NCI-H82 treated with DMSO at 0.1 percent for 48 hours (cell line): ENCODE measurements at regions not wholly inside any gene's neighbourhood (a gene's known extent, or its start where the extent isn't known, plus 50 kb on each side); places are given as distances from the start of the nearest gene placed in this dataset.
A peak's percentile ranks its signal among the peaks of the same experiment; 100 is the strongest.

ENCODE experiments used
- DNase-seq: peaks from one replicate; lab custom pipeline; 2025; ENCODE audit not compliant: unreplicated experiment; lab: John Stamatoyannopoulos, UW

DNA sequence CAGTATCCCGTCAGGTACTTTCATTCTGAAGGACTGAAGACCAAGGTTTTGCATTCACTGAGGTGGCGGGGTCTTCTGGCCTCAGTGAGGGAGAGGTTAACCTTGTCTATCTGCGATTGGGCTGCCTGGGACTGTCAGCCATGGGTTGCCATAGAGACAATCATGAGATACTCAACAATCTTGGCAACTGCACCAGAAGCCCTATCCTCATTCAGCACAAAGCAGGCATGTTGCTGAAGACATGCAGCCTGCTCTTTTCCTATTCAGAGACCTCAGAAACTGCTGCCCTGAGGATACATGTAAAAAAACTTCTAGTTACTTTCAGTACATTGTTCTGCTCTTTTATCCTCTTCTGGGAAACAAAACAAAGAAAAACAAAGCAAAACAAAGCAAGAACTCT lies 146.3 kb upstream of the PIRT start:
- no peak for DNase-seq

DNA sequence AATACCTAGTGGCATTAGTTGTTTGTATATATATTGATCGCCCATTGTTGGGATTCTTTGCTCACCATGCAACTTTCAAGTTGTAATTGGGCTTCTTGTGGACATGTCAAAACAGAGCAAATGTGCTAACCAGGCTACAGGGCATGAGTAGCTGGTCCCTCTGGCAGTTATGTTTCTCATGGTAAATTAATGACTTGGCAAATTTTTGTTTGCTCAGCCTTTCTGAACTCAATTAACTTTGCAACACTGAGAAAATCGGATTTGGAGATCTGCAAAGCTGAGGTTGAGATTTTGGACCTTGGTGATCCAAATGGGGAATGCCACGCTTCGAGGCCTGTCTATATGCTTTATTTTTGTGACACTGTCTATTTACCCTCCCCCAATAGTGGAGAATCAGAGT lies 138.5 kb upstream of the PIRT start:
- DNase-seq, result no peak

GRCh38 chr17:10968007-10968406 lies 130.1 kb upstream of the PIRT start:
- no peak for DNase-seq

DNA sequence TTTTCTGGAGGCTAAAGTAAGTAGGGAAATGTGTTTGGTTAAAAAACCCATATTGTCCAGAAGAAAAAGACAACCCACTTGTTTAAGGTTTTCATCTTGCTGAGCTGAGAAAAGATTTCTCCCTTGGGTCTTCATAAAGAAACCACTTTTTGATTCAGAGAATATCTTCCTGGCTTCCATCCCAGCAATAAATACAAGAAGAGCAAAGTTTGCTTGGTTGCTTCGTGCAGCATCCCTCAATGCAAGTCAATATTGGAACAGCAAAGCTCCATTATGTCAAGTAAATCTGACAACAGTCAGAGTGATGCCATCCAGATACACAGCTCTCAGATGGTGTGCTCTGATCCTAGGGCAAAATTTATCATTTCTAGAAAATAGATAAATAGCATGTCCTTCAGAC lies 118.9 kb upstream of the PIRT start:
- no peak for DNase-seq

DNA sequence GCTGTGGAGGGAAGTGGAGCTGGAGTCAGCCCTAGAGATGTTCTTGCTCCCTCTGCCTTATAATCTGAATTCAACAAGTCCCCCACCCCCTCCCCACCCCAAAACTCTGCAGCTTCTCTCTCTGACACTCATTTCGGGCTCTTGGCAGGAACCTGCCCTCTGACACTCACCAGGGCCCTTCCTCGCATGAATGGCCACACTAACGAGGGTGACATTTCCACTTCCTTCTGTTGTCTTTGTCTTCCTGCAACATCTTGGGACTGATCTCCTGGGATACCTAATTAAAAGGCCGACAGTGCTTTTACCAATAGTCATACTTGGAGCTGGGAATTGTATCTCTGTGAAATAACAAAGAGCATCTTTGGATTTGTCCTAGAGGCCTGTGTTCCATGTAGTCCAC lies 106.9 kb upstream of the PIRT start:
- DNase-seq, result no peak

GRCh38 chr17:10936931-10937330 lies 99.0 kb upstream of the PIRT start:
- DNase-seq, result no peak

GRCh38 chr17:10932938-10933337 lies 95.1 kb upstream of the PIRT start:
- DNase-seq, result no peak

- DNase-seq, result peak; percentile 46
Measured at GRCh38 chr17:10931133-10931532, 93.2 kb upstream of the PIRT start.

DNA sequence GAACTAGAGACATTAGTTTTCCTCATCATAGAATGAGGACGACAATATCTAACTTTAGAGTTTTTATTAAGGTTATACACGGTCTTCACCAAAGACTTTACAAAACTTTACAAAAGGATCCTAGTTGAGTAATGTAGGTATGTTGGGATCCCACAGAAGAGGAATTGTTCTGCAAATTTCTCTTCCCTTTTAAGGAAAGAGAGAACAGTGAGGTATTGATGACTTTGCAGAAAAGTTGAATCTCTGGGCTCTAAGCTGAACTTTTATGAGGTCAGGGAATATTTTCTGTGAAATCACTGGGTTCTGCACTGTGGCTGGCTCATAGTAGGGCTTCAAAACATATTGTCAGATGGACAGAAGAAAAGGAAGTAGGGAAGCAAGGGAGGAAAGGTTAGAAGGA lies 89.8 kb upstream of the PIRT start:
- DNase-seq, result no peak

DNA sequence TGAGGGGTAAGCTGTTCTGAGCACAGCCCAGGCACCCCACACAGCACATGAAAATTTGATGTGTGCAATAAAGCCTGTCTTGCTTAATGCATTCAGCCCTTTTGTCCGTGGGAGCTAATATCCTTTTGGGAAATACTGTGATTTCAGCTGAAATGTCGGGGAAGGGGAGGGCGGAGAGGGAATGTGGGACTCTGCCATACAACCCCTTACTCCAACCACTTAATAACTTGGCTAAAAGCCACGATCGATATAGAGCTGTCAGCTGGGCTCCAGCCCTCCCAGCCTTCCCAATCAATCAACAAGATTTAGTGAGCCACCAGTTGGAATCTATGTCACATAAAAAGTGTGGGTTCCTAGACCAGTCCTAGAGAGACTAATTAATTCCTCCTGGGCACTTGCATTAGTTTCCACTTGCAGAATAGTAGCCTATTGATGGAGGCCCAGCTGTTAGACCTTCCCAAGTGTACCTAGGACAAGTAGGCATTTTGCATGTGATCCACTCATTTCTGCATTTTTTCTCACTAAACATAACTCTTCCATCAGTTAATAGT lies 82.7 kb upstream of the PIRT start:
- DNase-seq, result peak; percentile 53

- DNase-seq, result no peak
Measured at GRCh38 chr17:10907370-10907769, 69.5 kb upstream of the PIRT start.

DNA sequence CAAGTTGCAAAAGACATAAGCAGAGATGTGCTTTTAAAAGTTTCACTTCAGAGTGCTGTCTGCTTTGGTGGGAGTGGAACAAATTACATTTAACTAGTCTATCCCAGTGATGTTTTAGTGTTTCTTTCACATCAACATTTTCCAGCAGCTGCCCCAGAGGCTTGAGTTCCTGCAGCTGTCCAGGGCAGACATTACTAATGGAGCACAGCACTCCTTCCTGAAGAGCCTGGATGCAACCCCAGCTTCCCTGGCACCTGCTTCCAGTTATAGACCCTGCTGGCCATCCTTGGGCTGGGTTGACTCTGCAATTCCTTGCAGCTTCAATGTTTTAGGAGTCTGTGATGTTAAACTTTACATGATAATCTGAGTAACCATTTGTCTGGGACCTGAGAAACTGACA lies 61.4 kb upstream of the PIRT start:
- DNase-seq, result no peak

DNA sequence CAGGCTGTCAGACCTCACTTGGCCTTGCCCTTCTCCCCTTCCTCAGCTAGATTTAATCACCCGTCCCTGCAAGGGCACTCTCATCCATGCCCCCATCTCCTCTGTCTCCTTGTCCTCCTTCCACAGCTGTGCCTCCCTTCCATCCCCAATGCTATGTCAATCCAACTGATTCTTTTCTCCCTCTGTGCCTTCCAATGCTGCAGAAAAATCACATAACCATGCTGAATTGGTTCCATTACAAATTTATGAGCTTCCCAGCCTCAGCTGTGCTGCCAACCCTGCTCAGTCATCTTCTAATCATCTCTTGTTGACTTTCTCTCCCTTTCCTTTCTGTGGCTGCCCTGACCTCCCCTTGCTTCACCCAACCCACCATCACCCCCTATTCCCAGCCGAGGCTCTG lies 56.3 kb upstream of the PIRT start:
- DNase-seq, result no peak

GRCh38 chr17:10888858-10889257 lies 51.0 kb upstream of the PIRT start:
- no peak for DNase-seq
